ENCODE measurements at regions not wholly inside any gene's neighbourhood (a gene's known extent, or its start where the extent isn't known, plus 50 kb on each side); places are given as distances from the start of the nearest gene placed in this dataset.

GRCh38 chr22:48744283-48744641 lies 1083.4 kb downstream of the BRD1 start:
- TF ChIP-seq POLR2A (IDR thresholded peaks at IDR 0.05) (no peak), CTCF (IDR thresholded peaks at IDR 0.05 in 8 of 11, conservative IDR thresholded peaks at IDR 0.05 in 3 of 11) (no peak)

Data from spleen (tissue), 7 donors.